Bronchial epithelial cell (primary cell): ENCODE measurements at regions not wholly inside any gene's neighbourhood (a gene's known extent, or its start where the extent isn't known, plus 50 kb on each side); places are given as distances from the start of the nearest gene placed in this dataset.

Source experiments
- DNase-seq: peaks from one replicate; pipeline ENCODE4 v3.0.0-alpha.2; 2010; ENCODE audit warnings: low read depth
- FAIRE-seq: peaks from 2 replicates; lab custom pipeline; 2011; peaks lifted over from hg19 to GRCh38; lab: Jason Lieb, UNC
- H3K27me3 ChIP-seq: 2 replicates; pipeline ENCODE4 v1.5.1; 2011; ENCODE audit warnings: low read length; ENCODE audit not compliant: control insufficient read depth, insufficient read depth
- H3K36me3 ChIP-seq: 2 replicates; pipeline ENCODE4 v1.5.1; 2011; ENCODE audit warnings: low read length; ENCODE audit not compliant: control insufficient read depth, insufficient read depth
- H3K4me3 ChIP-seq: 2 replicates; pipeline ENCODE4 v1.5.1; 2011; ENCODE audit warnings: mild to moderate bottlenecking, low read depth, low read length, control low read depth
- CTCF ChIP-seq: IDR thresholded peaks from 2 replicates; pipeline ENCODE4 v1.5.1; 2011; ENCODE audit warnings: mild to moderate bottlenecking, moderate library complexity, low read length, control low read depth, inconsistent platforms; ENCODE audit not compliant: insufficient read depth, severe bottlenecking

GRCh38 chr9:90088856-90089255 is 484.0 kb downstream of the GADD45G start:
- H3K4me3 ChIP-seq: no peak overlapping the region
- DNase-seq (no peak), FAIRE-seq (no peak)
- H3K36me3 ChIP-seq: no peaks in the 10 kb centered on the region
- peaks cover 1% of the 10 kb centered on the region for H3K27me3 ChIP-seq
- TF ChIP-seq CTCF: no peak

GRCh38 chr9:90090997-90091396 is 486.2 kb downstream of the GADD45G start:
- Histone ChIP-seq H3K27me3 (peaks cover 1% of the 10 kb centered on the region), H3K4me3 (no peak overlapping the region), H3K36me3 (no peaks in the 10 kb centered on the region)
- no peak for TF ChIP-seq CTCF
- FAIRE-seq (no peak), DNase-seq (no peak)

DNA sequence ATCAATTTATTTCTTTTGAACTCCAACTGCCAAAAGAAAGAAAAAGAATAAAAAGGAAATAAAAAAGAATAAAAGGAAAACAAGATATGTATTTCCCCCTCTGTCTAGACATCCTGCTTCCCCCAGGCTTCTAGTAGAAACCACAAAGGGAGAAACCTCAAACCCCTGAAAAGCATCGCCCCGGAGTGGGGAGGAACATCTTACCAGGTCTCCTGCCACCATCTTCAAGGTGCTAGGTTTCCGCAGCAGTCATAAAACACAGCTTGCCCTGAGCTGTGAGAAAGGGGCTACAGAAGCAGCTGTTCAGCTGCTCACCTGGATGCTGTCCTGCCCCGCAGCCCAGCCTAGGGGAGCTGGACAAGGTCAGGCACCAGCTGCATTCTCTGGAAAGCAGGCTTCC is 487.7 kb downstream of the GADD45G start:
- H3K27me3 ChIP-seq: peaks cover 5% of the 10 kb centered on the region
- H3K4me3 ChIP-seq: no peak overlapping the region
- TF ChIP-seq CTCF: no peak
- H3K36me3 ChIP-seq: no peaks in the 10 kb centered on the region
- DNase-seq (no peak), FAIRE-seq (no peak)

GRCh38 chr9:90095682-90096081 is 490.9 kb downstream of the GADD45G start:
- no peak for FAIRE-seq
- H3K27me3 ChIP-seq: peaks cover 5% of the 10 kb centered on the region
- TF ChIP-seq CTCF: no peak

DNA sequence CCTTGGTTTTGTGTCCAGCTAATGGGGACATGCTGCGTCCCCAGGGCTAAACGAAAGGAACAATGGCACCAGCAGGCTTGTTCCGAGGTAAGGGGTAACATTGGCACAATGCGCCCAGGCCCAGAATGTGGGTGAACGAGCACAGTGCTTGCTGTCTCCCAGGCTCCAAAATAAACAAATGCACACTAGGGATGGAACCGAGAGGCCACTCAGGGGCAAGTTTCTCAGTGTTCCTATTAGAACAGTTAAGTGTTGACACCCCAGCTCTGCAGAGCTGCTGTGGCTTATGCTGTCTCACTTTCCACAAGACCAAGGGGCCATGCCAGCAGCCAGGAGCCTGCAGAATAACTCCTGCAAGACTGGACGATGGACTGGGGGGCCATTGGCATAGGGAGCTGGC is 492.4 kb downstream of the GADD45G start:
- FAIRE-seq (no peak), DNase-seq (no peak)
- Histone ChIP-seq H3K27me3 (peaks cover 5% of the 10 kb centered on the region), H3K4me3 (no peak overlapping the region), H3K36me3 (no peaks in the 10 kb centered on the region)
- no peak for TF ChIP-seq CTCF

More at GRCh38 chr9:90095682-90096081, 490.9 kb downstream of the GADD45G start:
- Histone ChIP-seq H3K36me3 (no peaks in the 10 kb centered on the region), H3K4me3 (no peak overlapping the region)
- DNase-seq: no peak

DNA sequence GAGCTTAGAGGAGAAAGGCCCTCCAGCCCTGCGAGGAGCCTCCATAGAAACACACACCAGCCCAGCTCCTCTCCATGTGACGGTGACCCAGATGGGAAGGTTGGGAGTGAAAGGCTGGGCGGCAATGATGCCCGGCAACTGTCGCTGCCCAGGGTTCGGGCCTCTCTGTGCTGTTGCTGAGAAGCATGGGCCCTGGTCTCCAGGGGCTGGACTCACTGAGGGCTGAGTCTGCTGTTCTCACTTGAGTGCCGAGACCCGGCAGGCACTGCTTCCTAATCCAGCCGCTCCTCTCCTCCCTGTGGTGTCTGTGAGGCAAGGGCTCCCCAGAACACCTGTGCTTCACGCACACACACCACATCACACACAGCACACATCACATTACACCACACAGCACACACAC is 493.6 kb downstream of the GADD45G start:
- DNase-seq: no peak
- Histone ChIP-seq H3K4me3 (no peak overlapping the region), H3K36me3 (no peaks in the 10 kb centered on the region), H3K27me3 (peaks cover 5% of the 10 kb centered on the region)
- FAIRE-seq: no peak
- no peak for TF ChIP-seq CTCF
